HFFc6 (cell line): ENCODE measurements at regions not wholly inside any gene's neighbourhood (a gene's known extent, or its start where the extent isn't known, plus 50 kb on each side); places are given as distances from the start of the nearest gene placed in this dataset.

Experiments
- DNase-seq: peaks from one replicate; pipeline ENCODE4 v3.0.0-alpha.2; 2018
- H3K27ac Mint-ChIP-seq: 2 replicates; pipeline ENCODE4 v1.8.0; 2020; ENCODE audit warnings: mild to moderate bottlenecking, mixed read lengths
- H3K27me3 Mint-ChIP-seq: 2 replicates; pipeline ENCODE4 v1.8.0; 2021; ENCODE audit warnings: mild to moderate bottlenecking, moderate library complexity, mixed read lengths; ENCODE audit not compliant: insufficient read depth
- H3K36me3 Mint-ChIP-seq: 2 replicates; pipeline ENCODE4 v1.8.0; 2021; ENCODE audit warnings: low read depth, mixed read lengths
- H3K4me1 Mint-ChIP-seq: 2 replicates; pipeline ENCODE4 v1.8.0; 2020; ENCODE audit warnings: low read depth, mixed read lengths
- H3K4me3 Mint-ChIP-seq: 2 replicates; pipeline ENCODE4 v1.8.0; 2020; ENCODE audit warnings: mild to moderate bottlenecking, moderate library complexity, mixed read lengths
- H3K9me3 Mint-ChIP-seq: 2 replicates; pipeline ENCODE4 v1.8.0; 2020; ENCODE audit warnings: mild to moderate bottlenecking, mixed read lengths
- TF ChIP-seq, protein P1 (sequence below): fragments of 200-600 bp; sonication (generic); IDR thresholded peaks from 2 replicates; pipeline ENCODE4 v1.5.0; 2021; ENCODE audit warnings: antibody characterized with exemption, mild to moderate bottlenecking

DNA sequence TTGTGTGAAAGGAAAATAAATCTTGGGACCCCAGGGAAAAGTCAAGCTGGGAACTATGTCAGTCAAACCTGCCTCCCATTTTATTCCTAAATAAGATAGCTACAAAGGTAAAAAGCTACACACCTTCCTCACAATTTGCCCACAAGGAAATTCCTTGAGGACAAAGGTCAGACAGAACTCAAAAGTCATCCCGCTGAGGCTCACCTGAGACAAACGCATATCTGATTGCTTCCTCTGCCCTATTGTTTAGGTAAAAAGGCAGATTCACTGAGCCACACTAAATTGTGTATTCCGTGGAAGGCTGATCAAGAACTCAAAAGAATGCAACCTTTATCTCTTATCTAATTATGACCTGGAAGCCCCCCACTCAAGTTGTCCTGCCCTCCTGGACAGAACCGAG, 58.7 kb upstream of the MAML3 start:
- TF ChIP-seq, protein P1, sequence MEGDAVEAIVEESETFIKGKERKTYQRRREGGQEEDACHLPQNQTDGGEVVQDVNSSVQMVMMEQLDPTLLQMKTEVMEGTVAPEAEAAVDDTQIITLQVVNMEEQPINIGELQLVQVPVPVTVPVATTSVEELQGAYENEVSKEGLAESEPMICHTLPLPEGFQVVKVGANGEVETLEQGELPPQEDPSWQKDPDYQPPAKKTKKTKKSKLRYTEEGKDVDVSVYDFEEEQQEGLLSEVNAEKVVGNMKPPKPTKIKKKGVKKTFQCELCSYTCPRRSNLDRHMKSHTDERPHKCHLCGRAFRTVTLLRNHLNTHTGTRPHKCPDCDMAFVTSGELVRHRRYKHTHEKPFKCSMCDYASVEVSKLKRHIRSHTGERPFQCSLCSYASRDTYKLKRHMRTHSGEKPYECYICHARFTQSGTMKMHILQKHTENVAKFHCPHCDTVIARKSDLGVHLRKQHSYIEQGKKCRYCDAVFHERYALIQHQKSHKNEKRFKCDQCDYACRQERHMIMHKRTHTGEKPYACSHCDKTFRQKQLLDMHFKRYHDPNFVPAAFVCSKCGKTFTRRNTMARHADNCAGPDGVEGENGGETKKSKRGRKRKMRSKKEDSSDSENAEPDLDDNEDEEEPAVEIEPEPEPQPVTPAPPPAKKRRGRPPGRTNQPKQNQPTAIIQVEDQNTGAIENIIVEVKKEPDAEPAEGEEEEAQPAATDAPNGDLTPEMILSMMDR, result no peak
- Mint-ChIP-seq H3K27me3 (peaks cover 16% of the 10 kb centered on the region), H3K27ac (no peak overlapping the region), H3K4me1 (peaks cover 7% of the 10 kb centered on the region; the same call in 1 of the 2 replicates), H3K36me3 (no peaks in the 10 kb centered on the region), H3K4me3 (no peak overlapping the region), H3K9me3 (no peaks in the 10 kb centered on the region)
- no peak for DNase-seq

DNA sequence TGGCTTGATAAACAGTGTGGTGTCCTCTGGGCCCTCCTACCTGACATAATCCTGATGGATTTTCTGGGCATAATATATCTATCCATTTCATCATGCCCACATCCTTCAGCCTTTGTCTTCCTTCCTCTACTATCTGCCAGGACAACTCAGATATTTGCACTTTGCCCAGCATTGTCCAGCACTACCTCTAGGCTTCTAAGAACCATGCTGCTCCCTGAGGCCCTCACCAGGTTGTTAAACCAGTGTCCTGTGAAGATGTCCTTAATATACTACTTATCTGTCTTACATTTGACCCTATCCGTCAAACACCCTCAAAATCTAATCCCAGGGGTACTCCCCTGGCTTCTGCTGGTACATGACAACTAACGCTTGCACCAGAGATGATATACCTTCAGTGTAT, 58.2 kb upstream of the MAML3 start:
- TF ChIP-seq, protein P1, result no peak
- H3K27me3 Mint-ChIP-seq, result peaks cover 16% of the 10 kb centered on the region
- no peak for DNase-seq
- no peaks in the 10 kb centered on the region for H3K9me3 Mint-ChIP-seq
- no peak overlapping the region for H3K4me3 Mint-ChIP-seq
- no peak overlapping the region for H3K27ac Mint-ChIP-seq
- no peaks in the 10 kb centered on the region for H3K36me3 Mint-ChIP-seq
- H3K4me1 Mint-ChIP-seq, result peaks cover 7% of the 10 kb centered on the region; the same call in 1 of the 2 replicates

DNA sequence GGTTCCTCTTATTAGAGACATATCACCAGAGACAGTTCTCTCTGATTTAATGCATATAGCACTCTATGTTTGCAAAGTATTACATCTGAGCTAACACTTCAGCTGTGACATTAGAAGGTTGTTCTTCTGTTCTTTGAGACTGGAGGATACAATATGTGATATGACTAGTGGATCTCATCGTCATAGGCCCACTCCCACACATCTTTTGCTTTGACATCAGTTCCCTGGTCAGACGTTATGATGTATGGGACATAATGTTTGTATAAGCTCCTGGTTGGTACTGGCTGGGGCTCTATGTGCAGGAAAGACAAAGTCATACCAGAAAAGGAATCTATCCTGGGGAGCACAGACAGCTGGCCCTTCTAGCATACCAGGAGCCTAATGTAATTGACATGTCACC, 57.7 kb upstream of the MAML3 start:
- Mint-ChIP-seq H3K27me3 (peaks cover 16% of the 10 kb centered on the region), H3K27ac (no peak overlapping the region), H3K36me3 (no peaks in the 10 kb centered on the region), H3K9me3 (no peaks in the 10 kb centered on the region), H3K4me3 (no peak overlapping the region), H3K4me1 (peaks cover 7% of the 10 kb centered on the region; the same call in 1 of the 2 replicates)
- TF ChIP-seq, protein P1, result no peak
- no peak for DNase-seq

DNA sequence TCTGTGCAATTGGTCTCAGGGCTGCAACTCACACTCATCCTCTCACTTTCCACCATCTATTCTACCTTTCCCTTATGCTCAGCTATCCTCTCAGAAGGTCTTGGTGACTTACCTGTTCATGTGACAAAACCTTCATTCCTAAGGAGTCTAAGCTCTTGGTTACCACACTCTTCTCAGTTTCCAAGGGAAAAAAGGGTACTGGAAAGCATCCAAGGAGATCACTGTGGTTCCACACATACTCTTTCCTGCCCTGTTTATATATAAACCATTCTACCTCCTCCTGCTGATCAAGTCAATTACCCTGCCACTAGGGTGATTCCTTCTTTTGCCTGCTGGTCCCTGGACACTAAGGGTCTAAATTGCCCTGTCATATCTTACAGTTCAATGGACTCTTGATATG, 57.2 kb upstream of the MAML3 start:
- Mint-ChIP-seq H3K27me3 (peaks cover 16% of the 10 kb centered on the region), H3K4me3 (no peak overlapping the region), H3K9me3 (no peaks in the 10 kb centered on the region), H3K36me3 (no peaks in the 10 kb centered on the region), H3K27ac (no peak overlapping the region), H3K4me1 (peaks cover 7% of the 10 kb centered on the region; the same call in 1 of the 2 replicates)
- DNase-seq, result no peak
- TF ChIP-seq, protein P1, result no peak

DNA sequence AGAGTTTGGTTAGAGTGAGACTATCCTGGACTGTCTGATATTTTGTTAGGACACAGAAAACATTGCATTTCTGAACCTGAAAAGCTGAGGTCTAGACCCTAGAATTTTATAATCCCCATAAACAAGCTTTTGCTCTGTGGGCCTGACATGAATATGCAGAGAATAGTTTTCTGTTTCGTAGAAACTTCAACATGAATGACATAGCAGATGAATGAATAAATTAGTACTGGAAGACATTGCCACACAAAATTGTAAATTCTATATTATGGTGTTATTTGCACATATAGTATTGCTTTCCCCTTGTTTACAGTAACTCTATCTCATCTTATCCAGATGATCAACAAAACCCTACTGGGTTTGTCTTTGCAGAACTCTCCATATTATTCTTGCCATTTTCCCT, 54.9 kb upstream of the MAML3 start:
- no peak for DNase-seq
- H3K4me3 Mint-ChIP-seq, result no peak overlapping the region
- peaks cover 13% of the 10 kb centered on the region for H3K27me3 Mint-ChIP-seq
- H3K9me3 Mint-ChIP-seq, result no peaks in the 10 kb centered on the region
- H3K36me3 Mint-ChIP-seq, result no peaks in the 10 kb centered on the region
- TF ChIP-seq, protein P1, result no peak
- H3K4me1 Mint-ChIP-seq, result peaks cover 6% of the 10 kb centered on the region; the same call in 1 of the 2 replicates
- no peak overlapping the region for H3K27ac Mint-ChIP-seq
